ENCODE measurements at regions not wholly inside any gene's neighbourhood (a gene's known extent, or its start where the extent isn't known, plus 50 kb on each side); places are given as distances from the start of the nearest gene placed in this dataset.

GRCh38 chr1:99474350-99474893 is 171.5 kb upstream of the PALMD start:
- TF ChIP-seq, protein P1, sequence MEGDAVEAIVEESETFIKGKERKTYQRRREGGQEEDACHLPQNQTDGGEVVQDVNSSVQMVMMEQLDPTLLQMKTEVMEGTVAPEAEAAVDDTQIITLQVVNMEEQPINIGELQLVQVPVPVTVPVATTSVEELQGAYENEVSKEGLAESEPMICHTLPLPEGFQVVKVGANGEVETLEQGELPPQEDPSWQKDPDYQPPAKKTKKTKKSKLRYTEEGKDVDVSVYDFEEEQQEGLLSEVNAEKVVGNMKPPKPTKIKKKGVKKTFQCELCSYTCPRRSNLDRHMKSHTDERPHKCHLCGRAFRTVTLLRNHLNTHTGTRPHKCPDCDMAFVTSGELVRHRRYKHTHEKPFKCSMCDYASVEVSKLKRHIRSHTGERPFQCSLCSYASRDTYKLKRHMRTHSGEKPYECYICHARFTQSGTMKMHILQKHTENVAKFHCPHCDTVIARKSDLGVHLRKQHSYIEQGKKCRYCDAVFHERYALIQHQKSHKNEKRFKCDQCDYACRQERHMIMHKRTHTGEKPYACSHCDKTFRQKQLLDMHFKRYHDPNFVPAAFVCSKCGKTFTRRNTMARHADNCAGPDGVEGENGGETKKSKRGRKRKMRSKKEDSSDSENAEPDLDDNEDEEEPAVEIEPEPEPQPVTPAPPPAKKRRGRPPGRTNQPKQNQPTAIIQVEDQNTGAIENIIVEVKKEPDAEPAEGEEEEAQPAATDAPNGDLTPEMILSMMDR (conservative IDR thresholded peaks at IDR 0.05; ENCODE audit: low read length), result no peak
- no peak for TF ChIP-seq EZH2phosphoT487 (IDR thresholded peaks at IDR 0.05; ENCODE audit: borderline replicate concordance)
